ENCODE measurements at regions not wholly inside any gene's neighbourhood (a gene's known extent, or its start where the extent isn't known, plus 50 kb on each side); places are given as distances from the start of the nearest gene placed in this dataset.

GRCh38 chr18:74023220-74023619 lies 124.4 kb downstream of the FBXO15 start:
- DNase-seq: no peak
- in situ Hi-C loops (cut with MboI; ENCODE audit: low pct_unique_long_range_greater_than_20kb, low sequenced_read_pairs): no loop called here

- no peak for DNase-seq
- in situ Hi-C loops (cut with MboI; ENCODE audit: low pct_unique_long_range_greater_than_20kb, low sequenced_read_pairs): no loop called here
Measured at GRCh38 chr18:74019864-74020263, 127.8 kb downstream of the FBXO15 start.

DNA sequence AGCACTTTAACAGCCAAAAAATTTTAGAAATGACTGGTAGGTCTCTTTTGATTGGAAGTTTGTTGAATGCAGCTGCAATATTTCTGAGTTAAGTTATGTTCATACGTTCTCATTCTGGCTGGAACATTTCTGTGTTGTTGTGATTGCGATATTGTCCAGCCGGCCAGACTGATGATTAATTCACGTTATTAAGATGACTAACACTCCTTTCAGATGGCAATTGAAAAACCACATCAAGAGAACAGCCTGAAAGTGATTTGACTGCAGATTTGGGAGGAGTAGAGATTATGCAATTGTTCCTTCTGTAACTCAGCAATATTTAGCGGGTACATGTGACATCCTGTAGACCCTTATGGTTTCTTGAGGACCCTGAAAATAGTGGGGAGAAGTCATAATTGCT lies 133.7 kb downstream of the FBXO15 start:
- in situ Hi-C loops (cut with MboI; ENCODE audit: low pct_unique_long_range_greater_than_20kb, low sequenced_read_pairs): no loop called here
- DNase-seq: no peak

GRCh38 chr18:74012954-74013630 lies 134.5 kb downstream of the FBXO15 start:
- in situ Hi-C loops (cut with MboI; ENCODE audit: low pct_unique_long_range_greater_than_20kb, low sequenced_read_pairs): no loop called here
- no peak for DNase-seq

GRCh38 chr18:74006143-74006542 lies 141.5 kb downstream of the FBXO15 start:
- in situ Hi-C loops (cut with MboI; ENCODE audit: low pct_unique_long_range_greater_than_20kb, low sequenced_read_pairs): no loop called here

DNA sequence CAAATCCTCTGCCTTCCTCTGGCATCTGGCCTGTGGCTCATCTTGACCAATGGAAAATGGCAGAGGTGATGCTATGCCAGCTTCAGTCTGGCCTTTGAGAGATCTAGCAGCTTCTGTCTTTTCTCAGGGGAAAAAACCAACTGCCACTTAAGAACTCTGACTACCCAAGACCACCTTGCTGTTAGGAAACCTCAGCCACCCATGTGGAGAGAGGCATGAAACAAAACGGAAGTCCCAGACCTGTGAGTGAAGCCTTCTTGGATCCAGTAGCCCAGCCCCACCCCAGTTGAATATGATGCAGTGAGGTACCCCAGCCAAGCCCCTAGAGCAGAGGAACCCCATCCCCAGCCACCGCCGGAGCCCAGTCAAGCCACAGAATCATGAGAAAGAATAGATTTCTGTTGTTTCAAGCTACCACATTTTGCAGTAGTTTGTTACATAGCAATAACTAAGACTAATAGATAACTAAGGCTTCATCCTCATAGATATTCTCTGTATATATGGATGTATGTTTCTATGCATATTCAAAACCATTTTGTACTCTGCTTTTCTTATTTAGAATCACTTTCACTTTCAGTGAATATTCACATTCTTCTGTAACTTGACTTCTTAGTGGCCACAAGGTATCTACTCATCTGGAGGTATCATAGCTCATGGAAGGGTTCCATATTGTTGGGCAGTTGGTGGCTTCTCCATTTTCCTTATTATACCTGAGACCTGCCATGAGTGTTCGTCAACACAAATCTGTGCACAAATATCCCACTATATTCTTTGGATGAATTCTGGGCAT lies 142.1 kb downstream of the FBXO15 start:
- no peak for DNase-seq
- in situ Hi-C loops (cut with MboI; ENCODE audit: low pct_unique_long_range_greater_than_20kb, low sequenced_read_pairs): no loop called here

More at GRCh38 chr18:74006143-74006542, 141.5 kb downstream of the FBXO15 start:
- DNase-seq: no peak

DNA sequence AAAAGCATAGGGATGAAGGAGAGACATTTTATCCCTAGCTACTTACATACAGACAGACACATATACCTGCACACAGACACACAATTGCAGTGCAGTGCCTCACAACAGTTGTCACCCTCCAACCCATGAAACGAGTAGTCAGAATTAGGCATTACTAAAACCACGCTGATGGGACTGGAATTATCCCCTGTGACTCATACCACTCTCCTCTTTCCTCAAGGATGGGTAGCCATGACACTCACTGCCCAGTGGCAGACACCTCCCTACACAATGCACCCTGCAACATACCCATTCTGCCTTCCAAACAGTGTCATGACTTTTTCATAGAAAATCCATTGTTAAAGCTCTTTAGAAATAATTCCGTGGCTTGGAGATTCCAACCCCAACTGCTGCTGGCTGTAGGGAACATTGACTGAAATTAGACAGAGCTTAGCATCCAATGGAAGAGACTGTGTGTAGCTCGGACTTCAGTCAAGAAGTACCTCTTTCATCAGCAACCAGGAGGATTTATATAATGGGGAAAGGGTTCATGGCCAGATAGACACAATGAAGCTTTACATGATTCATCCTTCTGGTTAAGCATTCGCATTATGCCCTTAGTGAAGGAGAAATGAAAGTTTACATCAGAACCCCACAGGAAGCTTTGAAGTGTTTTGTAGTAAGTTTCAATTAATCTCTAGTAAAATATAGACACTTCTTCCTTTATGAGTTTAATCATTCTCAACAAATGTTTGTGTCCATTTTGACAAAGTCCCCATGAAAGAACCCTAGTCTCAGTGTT lies 155.2 kb downstream of the FBXO15 start:
- DNase-seq: no peak
- in situ Hi-C loops (cut with MboI; ENCODE audit: low pct_unique_long_range_greater_than_20kb, low sequenced_read_pairs): no loop called here

GRCh38 chr18:73991570-73991969 lies 156.1 kb downstream of the FBXO15 start:
- DNase-seq: no peak
- in situ Hi-C loops (cut with MboI; ENCODE audit: low pct_unique_long_range_greater_than_20kb, low sequenced_read_pairs): no loop called here

DNA sequence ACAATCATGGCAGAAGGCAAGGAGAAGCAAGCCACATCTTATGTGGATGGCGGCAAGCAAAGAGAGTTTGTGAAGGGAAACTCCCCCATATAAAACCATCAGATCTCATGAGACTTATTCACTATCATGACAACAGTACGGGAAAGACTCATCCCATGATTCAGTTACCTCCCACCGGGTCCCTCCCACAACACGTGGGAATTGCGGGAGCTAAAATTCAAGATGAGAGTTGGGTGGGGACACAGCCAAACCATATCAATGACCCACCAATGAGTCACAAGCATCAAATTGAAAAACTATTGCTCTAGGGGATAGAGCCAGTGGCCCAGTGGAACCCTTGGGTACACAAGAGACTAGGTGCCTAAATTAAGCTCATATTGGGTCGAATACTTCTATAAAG lies 157.4 kb downstream of the FBXO15 start:
- in situ Hi-C loops (cut with MboI; ENCODE audit: low pct_unique_long_range_greater_than_20kb, low sequenced_read_pairs): no loop called here
- no peak for DNase-seq

GRCh38 chr18:73987247-73987980 lies 160.2 kb downstream of the FBXO15 start:
- in situ Hi-C loops (cut with MboI; ENCODE audit: low pct_unique_long_range_greater_than_20kb, low sequenced_read_pairs): no loop called here
- no peak for DNase-seq

DNA sequence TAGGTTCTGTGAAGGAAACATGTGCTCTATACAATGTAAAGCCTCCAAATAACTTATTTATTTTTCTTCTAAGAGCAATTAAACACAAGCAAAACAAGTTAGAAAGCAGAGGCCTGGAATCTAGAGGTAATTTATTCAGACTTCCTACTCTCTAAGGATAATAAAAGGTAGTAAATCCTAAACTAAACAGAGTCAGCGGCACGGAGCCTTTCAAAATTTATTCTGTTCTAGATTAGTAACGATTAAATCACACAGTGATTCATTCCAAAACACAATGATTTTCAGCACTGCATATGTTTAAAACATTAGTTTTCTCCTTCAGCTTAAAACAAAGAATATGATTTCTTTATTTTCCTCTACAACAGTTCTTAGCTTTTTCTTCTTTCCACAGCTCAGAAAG lies 160.9 kb downstream of the FBXO15 start:
- DNase-seq: no peak
- in situ Hi-C loops (cut with MboI; ENCODE audit: low pct_unique_long_range_greater_than_20kb, low sequenced_read_pairs): no loop called here

DNA sequence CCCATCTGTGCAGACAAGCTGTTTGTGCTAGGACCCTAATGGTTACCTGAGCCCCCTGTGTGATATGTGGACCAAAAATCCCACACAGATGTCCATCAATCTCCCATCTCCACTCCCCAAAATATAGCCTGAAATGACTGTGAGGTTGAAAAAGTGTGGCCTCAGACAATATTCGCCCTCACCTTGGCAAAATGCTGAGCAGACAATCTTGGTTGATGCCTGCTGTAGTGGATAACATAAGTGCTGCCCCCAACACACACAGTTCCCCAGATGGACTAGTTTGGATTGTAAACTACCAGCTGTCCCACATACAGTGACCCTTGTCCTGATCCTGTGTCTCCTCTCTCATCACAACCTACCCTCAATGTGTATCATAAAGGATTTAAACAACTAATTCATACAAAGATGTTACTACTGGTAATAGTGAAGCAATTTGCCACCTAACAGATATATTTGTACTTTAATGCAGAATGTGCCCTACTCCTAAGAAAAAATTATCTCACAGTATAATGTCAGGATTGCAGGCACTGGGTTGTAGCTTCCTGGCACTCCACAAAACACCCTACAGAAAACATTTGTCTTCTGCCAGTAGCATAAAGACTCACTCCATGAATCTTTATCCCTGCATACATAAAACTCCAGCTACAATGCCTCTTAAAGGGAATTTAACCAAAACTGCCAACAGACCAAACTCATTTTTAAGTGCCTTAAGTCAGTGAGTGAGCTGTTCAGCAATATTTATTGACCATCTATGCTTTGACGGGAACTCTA lies 161.6 kb downstream of the FBXO15 start:
- DNase-seq: no peak
- in situ Hi-C loops (cut with MboI; ENCODE audit: low pct_unique_long_range_greater_than_20kb, low sequenced_read_pairs): no loop called here

DNA sequence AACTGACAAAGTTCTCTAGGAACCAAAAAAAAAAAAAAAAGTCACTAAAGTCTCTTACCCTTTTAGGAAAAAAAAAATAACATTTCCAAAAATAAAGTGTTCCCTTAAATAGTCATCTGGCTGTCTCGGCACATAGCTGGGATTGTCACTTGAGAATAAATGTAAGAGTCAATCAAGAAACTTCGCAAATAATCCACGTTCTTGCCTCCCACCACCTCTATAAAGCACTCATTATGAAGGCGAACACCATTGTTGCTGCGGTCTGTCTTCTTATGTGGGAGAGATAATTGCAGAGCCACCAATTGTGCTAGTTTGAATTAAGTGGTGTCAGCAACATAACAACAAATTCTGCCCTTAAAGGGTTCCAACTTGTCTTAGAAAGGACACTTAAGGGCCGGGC lies 163.7 kb downstream of the FBXO15 start:
- in situ Hi-C loops (cut with MboI; ENCODE audit: low pct_unique_long_range_greater_than_20kb, low sequenced_read_pairs): no loop called here
- no peak for DNase-seq

DNA sequence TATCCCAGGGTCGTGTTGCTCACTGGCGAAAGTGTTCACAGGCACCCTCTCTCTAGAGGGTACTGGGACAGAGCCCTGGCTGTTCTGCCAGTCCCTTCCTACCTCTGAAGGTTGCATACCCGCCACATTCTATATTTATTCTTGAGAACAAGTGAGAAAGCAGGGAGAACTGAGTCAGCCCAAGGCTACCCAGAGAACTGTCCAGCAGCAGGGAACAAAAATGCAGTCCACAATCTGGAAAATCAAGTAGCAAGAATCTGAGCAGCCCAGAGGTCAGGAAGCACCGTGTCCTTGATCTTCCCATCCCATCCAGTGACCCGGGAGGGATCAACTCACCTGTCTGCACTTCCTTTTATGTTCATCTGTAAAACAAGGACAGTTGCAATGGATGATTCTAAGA lies 164.1 kb downstream of the FBXO15 start:
- no peak for DNase-seq
- in situ Hi-C loops (cut with MboI; ENCODE audit: low pct_unique_long_range_greater_than_20kb, low sequenced_read_pairs): no loop called here

- DNase-seq: no peak
- in situ Hi-C loops (cut with MboI; ENCODE audit: low pct_unique_long_range_greater_than_20kb, low sequenced_read_pairs): no loop called here
Measured at GRCh38 chr18:73981796-73982195, 165.8 kb downstream of the FBXO15 start.

- DNase-seq: peak; percentile 35
- in situ Hi-C loops (cut with MboI; ENCODE audit: low pct_unique_long_range_greater_than_20kb, low sequenced_read_pairs): no loop called here
Measured at GRCh38 chr18:73980289-73980979, 167.2 kb downstream of the FBXO15 start.

DNA sequence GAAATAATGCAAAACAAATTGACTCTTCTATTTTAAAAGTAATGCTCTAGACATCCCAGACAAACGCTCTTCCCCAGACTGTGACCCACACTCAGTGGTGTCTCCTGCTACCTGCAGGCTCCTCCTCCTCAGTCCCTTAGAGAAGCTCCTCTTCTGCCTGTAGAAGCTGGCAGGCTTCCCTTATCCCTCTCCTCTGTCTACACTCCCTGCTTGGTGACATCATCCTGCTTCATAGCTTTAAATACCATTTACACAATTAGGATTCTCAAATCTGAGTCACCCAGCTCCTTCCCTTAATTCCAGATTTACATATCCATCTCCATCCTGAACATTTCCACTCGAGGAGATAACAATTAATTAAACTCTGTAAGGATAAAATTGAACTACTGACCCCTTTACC lies 167.9 kb downstream of the FBXO15 start:
- DNase-seq: no peak
- in situ Hi-C loops (cut with MboI; ENCODE audit: low pct_unique_long_range_greater_than_20kb, low sequenced_read_pairs): no loop called here

GRCh38 chr18:73976433-73976832 lies 171.2 kb downstream of the FBXO15 start:
- DNase-seq: no peak
- in situ Hi-C loops (cut with MboI; ENCODE audit: low pct_unique_long_range_greater_than_20kb, low sequenced_read_pairs): no loop called here
